DOHH2 (cell line): ENCODE measurements at regions not wholly inside any gene's neighbourhood (a gene's known extent, or its start where the extent isn't known, plus 50 kb on each side); places are given as distances from the start of the nearest gene placed in this dataset.

Experiments used
- H3F3A ChIP-seq: fragments of 200-600 bp; sonication (generic), shearing (Covaris generic); 2 replicates; pipeline ENCODE4 v1.6.0; 2016; ENCODE audit warnings: antibody characterized with exemption, mild to moderate bottlenecking; ENCODE audit not compliant: control insufficient read depth, insufficient read depth
- H3K27ac ChIP-seq: fragments of 200-600 bp; sonication (generic); 2 replicates; pipeline ENCODE4 v1.5.1; 2014; ENCODE audit warnings: low read depth, mild to moderate bottlenecking, low read length, moderate library complexity
- H3K27me3 ChIP-seq: fragments of 200-600 bp; sonication (generic); 2 replicates; pipeline ENCODE4 v1.6.1; 2014; ENCODE audit warnings: mild to moderate bottlenecking, low read length, mixed read lengths; ENCODE audit not compliant: control insufficient read depth
- H3K36me3 ChIP-seq: fragments of 200-600 bp; sonication (generic); 2 replicates; pipeline ENCODE4 v1.6.1; 2014; ENCODE audit warnings: mild to moderate bottlenecking, low read length, moderate library complexity, mixed read lengths; ENCODE audit not compliant: control insufficient read depth
- H3K4me1 ChIP-seq: fragments of 200-600 bp; sonication (generic); 2 replicates; pipeline ENCODE4 v1.6.1; 2014; ENCODE audit warnings: mild to moderate bottlenecking, low read length, mixed read lengths; ENCODE audit not compliant: control insufficient read depth
- H3K4me2 ChIP-seq: fragments of 200-600 bp; sonication (generic); 2 replicates; pipeline ENCODE4 v1.6.0; 2014; ENCODE audit warnings: mild to moderate bottlenecking, low read length, moderate library complexity
- H3K4me3 ChIP-seq: fragments of 200-600 bp; sonication (generic); 2 replicates; pipeline ENCODE4 v1.5.1; 2014; ENCODE audit warnings: mild to moderate bottlenecking, low read length, mixed read lengths
- H3K79me2 ChIP-seq: fragments of 200-600 bp; sonication (generic); 2 replicates; pipeline ENCODE4 v1.6.1; 2014; ENCODE audit warnings: mild to moderate bottlenecking, low read length, mixed read lengths; ENCODE audit not compliant: control insufficient read depth
- H3K9me2 ChIP-seq: fragments of 200-600 bp; sonication (generic); replicated peaks from 2 replicates; pipeline ENCODE4 v1.6.1; 2014; ENCODE audit warnings: mild to moderate bottlenecking, low read length, mixed read lengths; ENCODE audit not compliant: control insufficient read depth
- H3K9me3 ChIP-seq: fragments of 200-600 bp; sonication (generic); 2 replicates; pipeline ENCODE4 v1.6.1; 2014; ENCODE audit warnings: antibody characterized with exemption, low read length, mixed read lengths; ENCODE audit not compliant: control insufficient read depth, insufficient read depth
- H4K20me1 ChIP-seq: fragments of 200-600 bp; sonication (generic); 2 replicates; pipeline ENCODE4 v1.6.0; 2014; ENCODE audit warnings: low read depth, mild to moderate bottlenecking, antibody characterized with exemption, low read length, moderate library complexity; ENCODE audit not compliant: control insufficient read depth, insufficient read depth
- CTCF ChIP-seq: fragments of 200-600 bp; sonication (generic); IDR thresholded peaks from one replicate; pipeline ENCODE4 v1.5.1; 2014; ENCODE audit warnings: antibody characterized with exemption, mild to moderate bottlenecking, low read depth, low read length; ENCODE audit not compliant: poor library complexity, severe bottlenecking
- EZH2phosphoT487 ChIP-seq: fragments of 200-600 bp; sonication (generic); IDR thresholded peaks from 2 replicates; pipeline ENCODE4 v1.6.1; 2017; ENCODE audit warnings: borderline replicate concordance, mild to moderate bottlenecking, antibody characterized with exemption, low read length, moderate library complexity, mixed read lengths

GRCh38 chr5:158022393-158022792 lies 163.4 kb upstream of the CLINT1 start:
- peaks cover 7% of the 10 kb centered on the region; the same call in 1 of the 2 replicates for H3K27me3 ChIP-seq
- H3K9me3 ChIP-seq = no peaks in the 10 kb centered on the region

GRCh38 chr5:158020555-158021418 lies 161.8 kb upstream of the CLINT1 start:
- H3K9me3 ChIP-seq = no peaks in the 10 kb centered on the region
- TF ChIP-seq CTCF = no peak
- no peaks in the 10 kb centered on the region for H4K20me1 ChIP-seq
- 0 out of 2 replicates have a peak, but pooled peaks cover 2% of the 10 kb centered on the region for H3K27me3 ChIP-seq
- H3K4me2 ChIP-seq = no peak overlapping the region
- no peaks in the 10 kb centered on the region for H3K9me2 ChIP-seq
- H3K4me3 ChIP-seq = no peak overlapping the region
- H3K4me1 ChIP-seq = no peaks in the 10 kb centered on the region
- no peaks in the 10 kb centered on the region for H3K36me3 ChIP-seq
- no peaks in the 10 kb centered on the region for H3K79me2 ChIP-seq
- no peak overlapping the region for H3K27ac ChIP-seq
- no peaks in the 10 kb centered on the region for H3F3A ChIP-seq

More at GRCh38 chr5:158022393-158022792, 163.4 kb upstream of the CLINT1 start:
- Histone ChIP-seq H3K79me2 (no peaks in the 10 kb centered on the region), H3K4me3 (no peak overlapping the region), H3K27ac (no peak overlapping the region), H3K36me3 (no peaks in the 10 kb centered on the region), H3F3A (no peaks in the 10 kb centered on the region), H3K4me2 (no peak overlapping the region), H3K4me1 (no peaks in the 10 kb centered on the region), H3K9me2 (no peaks in the 10 kb centered on the region), H4K20me1 (no peaks in the 10 kb centered on the region)
- no peak for TF ChIP-seq EZH2phosphoT487
- TF ChIP-seq CTCF = no peak

- H3K4me1 ChIP-seq = no peaks in the 10 kb centered on the region
- no peaks in the 10 kb centered on the region for H3K9me3 ChIP-seq
- TF ChIP-seq EZH2phosphoT487 (no peak), CTCF (no peak)
- no peak overlapping the region for H3K27ac ChIP-seq
- no peak overlapping the region for H3K4me2 ChIP-seq
- no peak overlapping the region for H3K4me3 ChIP-seq
- H3K27me3 ChIP-seq = peaks cover 14% of the 10 kb centered on the region
- no peaks in the 10 kb centered on the region for H4K20me1 ChIP-seq
- no peaks in the 10 kb centered on the region for H3F3A ChIP-seq
- no peaks in the 10 kb centered on the region for H3K9me2 ChIP-seq
- no peaks in the 10 kb centered on the region for H3K36me3 ChIP-seq
- H3K79me2 ChIP-seq = no peaks in the 10 kb centered on the region
Observed at GRCh38 chr5:158017469-158017868, 158.5 kb upstream of the CLINT1 start.
